Neural cell (in vitro differentiated cells): ENCODE measurements at regions not wholly inside any gene's neighbourhood (a gene's known extent, or its start where the extent isn't known, plus 50 kb on each side); places are given as distances from the start of the nearest gene placed in this dataset.

Source experiments
- H2AFZ ChIP-seq: fragments of 200-600, 300-800 bp; sonication (generic), shearing (Covaris generic); 2 replicates; pipeline ENCODE4 v1.6.0; 2014; ENCODE audit warnings: low read depth, mild to moderate bottlenecking, antibody characterized with exemption, low read length, moderate library complexity
- H3F3A ChIP-seq: fragments of 200-600 bp; shearing (Covaris generic); 2 replicates; pipeline ENCODE4 v1.6.1; 2016; ENCODE audit warnings: mild to moderate bottlenecking, moderate library complexity, mixed read lengths, antibody characterized with exemption, low read length; ENCODE audit not compliant: insufficient read depth, poor library complexity, severe bottlenecking
- H3K27ac ChIP-seq: fragments of 200-600, 300-800 bp; sonication (generic), shearing (Covaris generic); 2 replicates; pipeline ENCODE4 v1.5.1; 2014; ENCODE audit warnings: mild to moderate bottlenecking, low read length, moderate library complexity
- H3K27me3 ChIP-seq: fragments of 300-800, 200-600 bp; sonication (generic), shearing (Covaris generic); 2 replicates; pipeline ENCODE4 v1.6.0; 2014; ENCODE audit warnings: mild to moderate bottlenecking, low read depth, low read length, moderate library complexity; ENCODE audit not compliant: insufficient read depth
- H3K36me3 ChIP-seq: fragments of 300-800, 200-600 bp; sonication (generic), shearing (Covaris generic); 2 replicates; pipeline ENCODE4 v1.5.1; 2014; ENCODE audit warnings: mild to moderate bottlenecking, antibody characterized with exemption, low read length, moderate library complexity; ENCODE audit not compliant: insufficient read depth
- H3K4me2 ChIP-seq: fragments of 300-800, 200-600 bp; sonication (generic), shearing (Covaris generic); 2 replicates; pipeline ENCODE4 v1.6.0; 2014; ENCODE audit warnings: mild to moderate bottlenecking, low read length
- H3K4me3 ChIP-seq: fragments of 300-800, 200-600 bp; sonication (generic), shearing (Covaris generic); 2 replicates; pipeline ENCODE4 v1.5.1; 2014; ENCODE audit warnings: mild to moderate bottlenecking, low read length, moderate library complexity
- H3K79me2 ChIP-seq: fragments of 200-600 bp; shearing (Covaris generic); replicated peaks from 2 replicates; pipeline ENCODE4 v1.6.0; 2014; ENCODE audit warnings: mild to moderate bottlenecking, low read length, moderate library complexity; ENCODE audit not compliant: insufficient read depth
- H3K9ac ChIP-seq: fragments of 300-800, 200-600 bp; sonication (generic), shearing (Covaris generic); 2 replicates; pipeline ENCODE4 v1.6.1; 2016; ENCODE audit warnings: mild to moderate bottlenecking, low read length, mixed read lengths
- H3K9me2 ChIP-seq: fragments of 200-600 bp; shearing (Covaris generic); 2 replicates; pipeline ENCODE4 v1.6.1; 2016; ENCODE audit warnings: mild to moderate bottlenecking, low read length, mixed read lengths; ENCODE audit not compliant: insufficient read depth
- H3K9me3 ChIP-seq: fragments of 200-600, 300-800 bp; sonication (generic), shearing (Covaris generic); 2 replicates; pipeline ENCODE4 v1.6.1; 2016; ENCODE audit warnings: mild to moderate bottlenecking, mixed run types, low read length, moderate library complexity, mixed read lengths
- H4K20me1 ChIP-seq: fragments of 200-600 bp; shearing (Covaris generic); 2 replicates; pipeline ENCODE4 v1.6.1; 2016; ENCODE audit warnings: mild to moderate bottlenecking, mixed run types; ENCODE audit not compliant: insufficient read depth
- CTCF ChIP-seq: fragments of 450-650 bp; IDR thresholded peaks from 2 replicates; pipeline ENCODE4 v1.5.1; 2014; ENCODE audit warnings: antibody characterized with exemption, mild to moderate bottlenecking, moderate library complexity; ENCODE audit not compliant: poor library complexity, severe bottlenecking
- EP300 ChIP-seq: fragments of 450-650 bp; conservative IDR thresholded peaks from 2 replicates; pipeline ENCODE4 v1.6.1; 2014; ENCODE audit warnings: antibody characterized with exemption, mild to moderate bottlenecking, moderate library complexity; ENCODE audit not compliant: poor library complexity, severe bottlenecking
- EZH2 ChIP-seq: fragments of 200-600, 300-800 bp; shearing (Covaris generic), sonication (generic); IDR thresholded peaks from 2 replicates; pipeline ENCODE4 v1.6.1; 2014; ENCODE audit warnings: antibody characterized with exemption, low read length, borderline replicate concordance, mild to moderate bottlenecking; ENCODE audit not compliant: insufficient read depth, poor library complexity, severe bottlenecking
- MXI1 ChIP-seq: fragments of 450-650 bp; conservative IDR thresholded peaks from 2 replicates; pipeline ENCODE4 v1.6.1; 2014; ENCODE audit warnings: antibody characterized with exemption, mild to moderate bottlenecking; ENCODE audit not compliant: poor library complexity, severe bottlenecking
- POLR2AphosphoS5 ChIP-seq: IDR thresholded peaks from 2 replicates; pipeline ENCODE4 v1.6.1; 2012
- RAD21 ChIP-seq: fragments of 450-650 bp; conservative IDR thresholded peaks from 2 replicates; pipeline ENCODE4 v1.6.1; 2014; ENCODE audit warnings: antibody characterized with exemption, mild to moderate bottlenecking, moderate library complexity
- REST ChIP-seq: IDR thresholded peaks from 2 replicates; pipeline ENCODE4 v1.6.1; 2012; ENCODE audit warnings: borderline replicate concordance
- SMC3 ChIP-seq: fragments of 450-650 bp; conservative IDR thresholded peaks from 2 replicates; pipeline ENCODE4 v1.6.1; 2014; ENCODE audit warnings: antibody characterized with exemption, mild to moderate bottlenecking, moderate library complexity; ENCODE audit not compliant: poor library complexity
- TAF1 ChIP-seq: IDR thresholded peaks from 2 replicates; pipeline ENCODE4 v1.6.1; 2012; ENCODE audit warnings: low read depth

GRCh38 chr4:138400543-138400942 is 158.4 kb upstream of the SLC7A11 start:
- no peaks in the 10 kb centered on the region for H3K27me3 ChIP-seq
- no peaks in the 10 kb centered on the region for H3K79me2 ChIP-seq
- no peaks in the 10 kb centered on the region for H4K20me1 ChIP-seq
- H3K9ac ChIP-seq, result no peak overlapping the region
- no peaks in the 10 kb centered on the region for H3K36me3 ChIP-seq
- H3K4me3 ChIP-seq, result no peak overlapping the region
- no peaks in the 10 kb centered on the region for H3K9me2 ChIP-seq
- no peaks in the 10 kb centered on the region for H3F3A ChIP-seq
- H3K27ac ChIP-seq, result no peak overlapping the region
- no peak overlapping the region for H2AFZ ChIP-seq
- no peak overlapping the region for H3K4me2 ChIP-seq
- TF ChIP-seq EZH2, result no peak
- TF ChIP-seq EP300, result no peak
- no peak for TF ChIP-seq REST
- H3K9me3 ChIP-seq, result no peaks in the 10 kb centered on the region

GRCh38 chr4:138400066-138400465 is 157.9 kb upstream of the SLC7A11 start:
- H3K4me3 ChIP-seq, result no peak overlapping the region
- H3K9me2 ChIP-seq, result no peaks in the 10 kb centered on the region
- H3K79me2 ChIP-seq, result no peaks in the 10 kb centered on the region
- H4K20me1 ChIP-seq, result no peaks in the 10 kb centered on the region
- no peaks in the 10 kb centered on the region for H3K36me3 ChIP-seq
- H3K9ac ChIP-seq, result no peak overlapping the region
- H3K27ac ChIP-seq, result no peak overlapping the region
- H3K4me2 ChIP-seq, result no peak overlapping the region
- TF ChIP-seq REST (no peak), TAF1 (no peak), SMC3 (no peak), POLR2AphosphoS5 (no peak), EZH2 (no peak), RAD21 (no peak), MXI1 (no peak), EP300 (no peak), CTCF (no peak)
- no peaks in the 10 kb centered on the region for H3K27me3 ChIP-seq
- no peaks in the 10 kb centered on the region for H3F3A ChIP-seq
- H3K9me3 ChIP-seq, result no peaks in the 10 kb centered on the region
- H2AFZ ChIP-seq, result no peak overlapping the region
